ENCODE measurements at regions not wholly inside any gene's neighbourhood (a gene's known extent, or its start where the extent isn't known, plus 50 kb on each side); places are given as distances from the start of the nearest gene placed in this dataset.

DNA sequence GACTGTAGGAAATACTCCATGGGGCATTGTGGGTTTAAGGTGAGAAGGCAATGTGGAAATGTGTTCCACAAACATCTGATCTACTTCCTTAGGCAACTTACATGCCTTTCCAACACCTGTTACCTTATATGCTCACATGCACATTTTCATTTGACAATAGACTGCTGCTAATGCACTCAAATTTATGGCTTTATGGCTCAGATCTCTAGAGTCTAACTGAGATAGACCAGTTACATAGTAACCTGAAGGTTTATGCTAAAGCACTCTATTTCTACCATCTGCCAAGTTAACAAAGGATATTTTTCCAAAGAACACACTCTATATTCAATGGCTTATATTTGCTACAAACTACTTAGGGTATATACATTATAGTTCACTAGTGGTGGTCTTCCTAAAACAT, 969.0 kb downstream of the TECRL start:
- TF ChIP-seq, protein P1, sequence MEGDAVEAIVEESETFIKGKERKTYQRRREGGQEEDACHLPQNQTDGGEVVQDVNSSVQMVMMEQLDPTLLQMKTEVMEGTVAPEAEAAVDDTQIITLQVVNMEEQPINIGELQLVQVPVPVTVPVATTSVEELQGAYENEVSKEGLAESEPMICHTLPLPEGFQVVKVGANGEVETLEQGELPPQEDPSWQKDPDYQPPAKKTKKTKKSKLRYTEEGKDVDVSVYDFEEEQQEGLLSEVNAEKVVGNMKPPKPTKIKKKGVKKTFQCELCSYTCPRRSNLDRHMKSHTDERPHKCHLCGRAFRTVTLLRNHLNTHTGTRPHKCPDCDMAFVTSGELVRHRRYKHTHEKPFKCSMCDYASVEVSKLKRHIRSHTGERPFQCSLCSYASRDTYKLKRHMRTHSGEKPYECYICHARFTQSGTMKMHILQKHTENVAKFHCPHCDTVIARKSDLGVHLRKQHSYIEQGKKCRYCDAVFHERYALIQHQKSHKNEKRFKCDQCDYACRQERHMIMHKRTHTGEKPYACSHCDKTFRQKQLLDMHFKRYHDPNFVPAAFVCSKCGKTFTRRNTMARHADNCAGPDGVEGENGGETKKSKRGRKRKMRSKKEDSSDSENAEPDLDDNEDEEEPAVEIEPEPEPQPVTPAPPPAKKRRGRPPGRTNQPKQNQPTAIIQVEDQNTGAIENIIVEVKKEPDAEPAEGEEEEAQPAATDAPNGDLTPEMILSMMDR (IDR thresholded peaks at IDR 0.05; ENCODE audit: insufficient read depth, low read depth, low read length, missing control alignments): no peak
- no peak overlapping the region for H3K4me3 ChIP-seq (ENCODE audit: low read depth, low read length)
- no peak for DNase-seq (ENCODE audit: low read depth)

DNA sequence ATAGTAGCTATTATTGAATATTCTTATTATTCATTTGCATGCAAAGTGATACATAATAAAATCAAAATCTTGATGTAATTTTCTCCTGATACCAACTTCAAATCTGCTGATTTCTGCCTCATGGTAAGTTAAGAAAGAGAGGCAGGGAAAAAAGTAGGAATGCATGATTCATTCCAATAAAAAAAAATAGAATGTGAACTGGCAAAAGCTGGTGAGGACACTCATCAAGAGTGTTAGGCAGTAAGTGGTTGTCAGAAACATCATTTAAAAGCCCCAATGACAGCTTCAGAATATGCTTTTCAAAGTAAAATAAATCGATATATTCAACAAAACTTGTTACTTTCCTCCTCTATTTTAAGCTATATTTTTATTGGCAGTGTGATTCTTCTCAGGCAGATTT, 979.1 kb downstream of the TECRL start:
- H3K4me3 ChIP-seq (ENCODE audit: low read depth, low read length): no peak overlapping the region
- DNase-seq (ENCODE audit: low read depth): no peak
- TF ChIP-seq, protein P1 (IDR thresholded peaks at IDR 0.05; ENCODE audit: insufficient read depth, low read depth, low read length, missing control alignments): no peak

DNA sequence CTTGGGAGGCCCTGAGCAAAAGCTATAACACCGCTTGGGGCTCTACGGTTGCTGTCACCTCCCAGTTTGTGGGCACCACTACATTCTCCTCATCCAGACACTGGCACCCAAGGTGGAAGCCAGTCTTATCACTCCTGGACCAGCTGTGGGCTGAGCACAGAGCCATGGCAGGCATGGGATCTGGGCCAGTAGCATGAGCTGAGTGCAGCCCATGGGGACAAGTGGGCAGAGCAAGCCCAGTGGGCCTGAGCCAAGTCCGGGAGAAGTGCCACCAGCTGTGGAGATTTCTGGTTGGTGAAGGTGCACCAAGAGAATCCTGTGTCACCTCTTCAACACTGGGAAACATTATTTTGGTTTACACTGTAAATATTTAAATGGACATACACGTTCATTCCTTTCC, 1013.0 kb downstream of the TECRL start:
- H3K4me3 ChIP-seq (ENCODE audit: low read depth, low read length): no peak overlapping the region
- no peak for DNase-seq (ENCODE audit: low read depth)
- TF ChIP-seq, protein P1 (IDR thresholded peaks at IDR 0.05; ENCODE audit: insufficient read depth, low read depth, low read length, missing control alignments): no peak

DNA sequence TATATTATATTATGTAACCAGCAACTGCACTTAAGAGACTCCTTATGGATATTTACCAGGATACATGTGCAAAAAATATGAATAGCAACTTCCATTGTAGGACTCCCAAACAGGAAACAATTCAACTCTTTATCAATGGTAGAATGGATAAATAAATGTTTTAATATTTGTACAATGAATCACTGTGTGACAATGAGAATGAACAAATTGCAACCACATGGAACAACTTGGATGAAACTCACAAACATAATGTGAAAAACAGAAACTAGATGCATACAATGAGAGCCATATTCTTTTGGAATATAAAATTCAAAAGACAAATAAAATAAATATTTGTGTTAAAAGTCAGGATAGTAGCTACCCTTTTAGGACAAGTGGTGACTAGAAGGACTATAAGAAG, 1015.7 kb downstream of the TECRL start:
- no peak for DNase-seq (ENCODE audit: low read depth)
- H3K4me3 ChIP-seq (ENCODE audit: low read depth, low read length): no peak overlapping the region
- TF ChIP-seq, protein P1 (IDR thresholded peaks at IDR 0.05; ENCODE audit: insufficient read depth, low read depth, low read length, missing control alignments): no peak

DNA sequence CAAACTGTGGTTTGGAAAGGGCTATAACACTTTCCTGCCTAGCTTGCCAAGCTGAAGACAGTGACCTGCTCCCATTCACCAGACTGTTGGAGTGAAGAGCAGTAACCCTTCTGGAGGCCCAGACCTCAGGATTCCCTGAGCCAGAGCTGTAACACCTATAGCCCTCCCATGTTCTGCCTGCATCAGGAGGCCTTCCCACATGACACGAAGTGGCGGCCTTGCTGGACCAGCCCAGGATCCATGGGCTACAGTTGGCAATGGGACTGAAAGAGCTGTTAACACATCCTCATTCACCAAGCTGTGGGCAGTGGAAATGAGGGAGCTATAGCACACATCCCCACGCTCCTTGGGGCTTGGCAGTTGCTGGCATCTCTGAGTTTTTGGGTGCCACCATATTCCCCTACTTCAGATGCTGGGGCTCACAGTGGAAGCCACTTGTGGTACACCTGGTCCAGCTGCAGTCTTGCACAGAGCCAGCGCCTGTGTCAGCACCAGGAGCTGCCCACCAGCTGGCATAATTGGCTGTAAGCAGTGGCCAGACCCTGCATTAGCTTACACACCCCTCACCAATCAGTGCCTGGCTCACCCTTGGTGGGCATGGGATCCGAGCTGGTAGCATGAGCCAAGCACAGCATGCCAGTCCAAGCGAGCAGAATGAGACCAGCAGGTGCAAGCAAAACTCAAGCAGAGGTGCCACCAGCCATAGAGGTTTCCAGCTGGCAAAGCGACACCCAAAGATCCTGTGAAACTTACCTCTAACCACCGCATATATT, 1029.3 kb downstream of the TECRL start:
- TF ChIP-seq, protein P1 (IDR thresholded peaks at IDR 0.05; ENCODE audit: insufficient read depth, low read depth, low read length, missing control alignments): no peak
- DNase-seq (ENCODE audit: low read depth): no peak
- H3K4me3 ChIP-seq (ENCODE audit: low read depth, low read length): no peak overlapping the region

DNA sequence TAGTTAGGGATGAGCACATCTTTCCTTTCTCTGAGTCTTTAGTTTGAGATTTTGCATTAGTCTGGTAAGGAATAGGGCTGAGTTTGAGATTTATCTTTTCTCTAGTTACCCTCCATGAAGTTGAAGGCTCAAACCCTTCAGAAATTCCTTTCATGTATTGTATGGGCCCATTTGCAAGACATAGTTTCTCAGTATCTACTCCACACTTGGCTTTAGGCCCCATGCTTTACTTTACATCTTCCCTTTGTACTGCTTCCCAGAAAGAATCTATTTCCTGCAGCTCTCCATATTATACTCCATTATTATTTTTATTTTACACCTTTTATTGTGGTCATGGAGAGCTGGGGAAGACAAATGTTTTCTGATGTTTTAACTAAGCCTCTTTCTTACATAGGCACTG, 1038.2 kb downstream of the TECRL start:
- no peak overlapping the region for H3K4me3 ChIP-seq (ENCODE audit: low read depth, low read length)
- DNase-seq (ENCODE audit: low read depth): no peak
- TF ChIP-seq, protein P1 (IDR thresholded peaks at IDR 0.05; ENCODE audit: insufficient read depth, low read depth, low read length, missing control alignments): no peak

DNA sequence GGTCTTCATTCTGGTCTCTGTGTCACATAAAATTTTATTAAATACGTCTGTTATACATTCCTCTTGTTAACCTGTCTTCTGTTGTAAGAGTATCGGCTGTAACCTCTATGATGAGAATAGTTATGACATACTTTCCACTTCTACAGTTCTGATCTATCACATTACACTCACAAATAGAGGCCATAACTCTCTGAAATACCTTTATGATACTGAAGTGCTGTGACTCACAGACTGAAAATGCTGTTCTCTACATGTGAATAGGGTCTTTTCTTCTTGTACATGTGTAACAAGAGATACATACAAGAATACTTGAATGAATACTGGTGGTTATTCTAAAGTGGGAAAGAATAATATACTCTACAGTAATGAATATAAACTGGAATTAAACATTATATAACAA, 1047.6 kb downstream of the TECRL start:
- no peak overlapping the region for H3K4me3 ChIP-seq (ENCODE audit: low read depth, low read length)
- DNase-seq (ENCODE audit: low read depth): no peak
- TF ChIP-seq, protein P1 (IDR thresholded peaks at IDR 0.05; ENCODE audit: insufficient read depth, low read depth, low read length, missing control alignments): no peak
